AG04449 (cell line): ENCODE measurements at regions not wholly inside any gene's neighbourhood (a gene's known extent, or its start where the extent isn't known, plus 50 kb on each side); places are given as distances from the start of the nearest gene placed in this dataset.

Experiments used
- CTCF ChIA-PET: fragments of 350-600 bp; formaldehyde crosslinking; extraction: SDS; loops from one replicate; lab custom pipeline; 2021; ENCODE audit warnings: antibody characterized with exemption; lab: Yijun Ruan, JAX
- POLR2A ChIA-PET: fragments of 400-600, 350-600 bp; formaldehyde crosslinking; extraction: SDS; loops from one replicate; lab custom pipeline; 2020; ENCODE audit warnings: antibody characterized with exemption, inconsistent platforms; lab: Yijun Ruan, JAX
- DNase-seq: peaks from one replicate; pipeline ENCODE4 v3.0.0-alpha.2; 2010; ENCODE audit warnings: low read depth, low spot score
- H3K4me3 ChIP-seq: 2 replicates; pipeline ENCODE4 v1.5.1; 2011; ENCODE audit warnings: low read depth, mild to moderate bottlenecking, control low read depth, low read length
- TF ChIP-seq, protein P1 (sequence below): IDR thresholded peaks from one replicate; pipeline ENCODE4 v1.5.1; 2011; ENCODE audit warnings: mild to moderate bottlenecking, moderate library complexity, low read length, control low read depth, inconsistent platforms; ENCODE audit not compliant: insufficient read depth; ENCODE audit errors: missing control alignments

DNA sequence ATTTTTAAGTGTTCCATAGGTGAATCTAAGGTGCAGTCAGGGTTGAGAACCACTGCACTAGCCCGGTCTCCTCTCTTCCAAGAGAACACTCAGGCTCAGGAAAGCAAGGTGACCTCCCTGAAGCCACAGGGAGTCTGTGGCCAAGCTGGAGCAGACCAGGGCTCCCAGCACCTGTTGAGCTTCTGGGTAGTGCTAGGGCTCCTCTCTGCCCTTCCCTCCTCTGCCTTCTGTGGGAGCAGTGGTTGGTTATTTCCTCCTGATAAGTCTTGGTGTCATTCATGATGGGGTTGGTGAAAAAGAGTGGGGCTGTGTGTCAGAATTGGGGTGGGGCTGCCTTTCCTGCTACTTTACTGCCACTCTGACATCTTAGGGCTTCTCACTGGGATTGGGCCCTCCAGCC is 163.1 kb upstream of the UMPS start:
- H3K4me3 ChIP-seq = no peak overlapping the region
- DNase-seq = no peak
- ChIA-PET CTCF (interaction anchor here (0.8 to 22.1 kb wide), 7 partner anchors 7 to 326 kb away, joined by 3 to 776 read pairs (median 43); no protein-coding TSS in a partner anchor), POLR2A (no interaction called here)
- TF ChIP-seq, protein P1, sequence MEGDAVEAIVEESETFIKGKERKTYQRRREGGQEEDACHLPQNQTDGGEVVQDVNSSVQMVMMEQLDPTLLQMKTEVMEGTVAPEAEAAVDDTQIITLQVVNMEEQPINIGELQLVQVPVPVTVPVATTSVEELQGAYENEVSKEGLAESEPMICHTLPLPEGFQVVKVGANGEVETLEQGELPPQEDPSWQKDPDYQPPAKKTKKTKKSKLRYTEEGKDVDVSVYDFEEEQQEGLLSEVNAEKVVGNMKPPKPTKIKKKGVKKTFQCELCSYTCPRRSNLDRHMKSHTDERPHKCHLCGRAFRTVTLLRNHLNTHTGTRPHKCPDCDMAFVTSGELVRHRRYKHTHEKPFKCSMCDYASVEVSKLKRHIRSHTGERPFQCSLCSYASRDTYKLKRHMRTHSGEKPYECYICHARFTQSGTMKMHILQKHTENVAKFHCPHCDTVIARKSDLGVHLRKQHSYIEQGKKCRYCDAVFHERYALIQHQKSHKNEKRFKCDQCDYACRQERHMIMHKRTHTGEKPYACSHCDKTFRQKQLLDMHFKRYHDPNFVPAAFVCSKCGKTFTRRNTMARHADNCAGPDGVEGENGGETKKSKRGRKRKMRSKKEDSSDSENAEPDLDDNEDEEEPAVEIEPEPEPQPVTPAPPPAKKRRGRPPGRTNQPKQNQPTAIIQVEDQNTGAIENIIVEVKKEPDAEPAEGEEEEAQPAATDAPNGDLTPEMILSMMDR = no peak

DNA sequence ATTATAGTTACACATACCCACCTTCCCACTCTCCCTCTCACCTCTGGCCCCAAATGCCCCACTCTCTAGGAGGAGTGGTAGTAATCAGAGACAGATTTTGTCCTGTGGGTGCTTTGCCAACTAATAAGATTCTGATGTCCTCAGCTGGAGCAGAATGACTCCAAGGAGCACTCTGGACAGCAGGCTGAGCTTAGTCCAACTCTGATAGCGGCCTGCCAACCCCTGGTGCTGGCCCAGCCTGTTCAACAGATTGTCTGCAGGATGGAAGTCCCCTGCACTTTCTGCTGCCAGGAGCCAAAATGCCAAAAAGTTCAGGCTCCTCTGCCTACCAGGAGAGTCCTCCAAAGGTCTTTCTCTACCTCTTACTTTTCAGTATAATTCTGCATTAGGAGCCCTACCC is 160.5 kb upstream of the UMPS start:
- CTCF ChIA-PET = interaction anchor here (8.4 to 22.1 kb wide), 2 partner anchors 10 to 114 kb away, joined by 86 to 776 read pairs; no protein-coding TSS in a partner anchor
- TF ChIP-seq, protein P1 = no peak
- no peak for DNase-seq
- no peak overlapping the region for H3K4me3 ChIP-seq
- POLR2A ChIA-PET = no interaction called here

DNA sequence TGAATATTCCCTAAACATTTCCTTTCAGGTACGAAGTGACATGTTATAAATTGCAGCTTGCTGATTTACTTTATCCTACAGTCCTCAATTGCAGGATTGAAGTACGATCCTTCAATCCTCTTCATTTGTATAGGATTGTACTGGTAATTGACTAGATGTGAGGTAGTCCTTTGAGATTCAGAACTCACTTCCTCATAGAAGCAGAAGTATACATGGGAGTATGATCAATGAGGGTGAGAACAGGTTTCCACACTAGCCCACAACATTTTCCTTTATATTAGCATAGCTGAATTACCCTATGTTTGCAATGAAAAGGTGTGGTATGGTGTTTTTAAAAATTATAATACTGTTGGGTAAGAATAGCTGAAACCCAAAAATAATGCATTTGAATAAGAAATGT is 160.0 kb upstream of the UMPS start:
- CTCF ChIA-PET = interaction anchor here (0.9 to 22.1 kb wide), 4 partner anchors 10 to 332 kb away, joined by 3 to 776 read pairs (median 45); no protein-coding TSS in a partner anchor
- TF ChIP-seq, protein P1 = no peak

DNA sequence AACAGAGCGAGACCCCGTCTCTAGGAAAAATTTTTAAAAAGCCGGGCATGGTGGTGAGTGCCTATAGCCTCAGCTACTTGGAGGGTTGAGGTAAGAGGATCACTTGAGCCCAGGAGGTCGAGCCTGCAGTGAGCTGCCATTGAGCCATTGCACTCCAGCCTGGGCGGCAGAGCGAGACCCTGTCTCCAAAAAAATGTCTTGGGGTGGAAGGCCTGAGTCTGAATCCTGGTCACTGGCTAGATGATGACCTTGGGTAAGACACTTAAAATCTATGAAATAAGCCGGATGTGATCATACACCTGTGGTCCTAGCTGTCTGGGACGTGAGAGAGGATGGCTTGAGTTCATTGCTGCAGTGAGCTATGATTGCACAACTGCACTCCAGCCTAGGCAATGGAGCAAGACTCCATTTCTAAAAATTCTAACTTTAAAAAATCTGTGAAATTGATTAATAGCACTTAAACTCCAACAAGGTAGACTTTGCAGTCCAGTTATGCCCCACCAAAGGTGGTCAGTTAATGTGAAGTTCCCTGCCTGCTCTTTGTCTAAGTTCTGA is 157.3 kb upstream of the UMPS start:
- H3K4me3 ChIP-seq = no peak overlapping the region
- TF ChIP-seq, protein P1 = no peak
- no peak for DNase-seq
- CTCF ChIA-PET = interaction anchor here (1.5 to 22.1 kb wide), 4 partner anchors 7 to 110 kb away, joined by 5 to 776 read pairs (median 51); no protein-coding TSS in a partner anchor
- POLR2A ChIA-PET = no interaction called here

More for the DNA sequence above, 160.0 kb upstream of the UMPS start:
- no peak for DNase-seq
- POLR2A ChIA-PET = no interaction called here
- H3K4me3 ChIP-seq = no peak overlapping the region

DNA sequence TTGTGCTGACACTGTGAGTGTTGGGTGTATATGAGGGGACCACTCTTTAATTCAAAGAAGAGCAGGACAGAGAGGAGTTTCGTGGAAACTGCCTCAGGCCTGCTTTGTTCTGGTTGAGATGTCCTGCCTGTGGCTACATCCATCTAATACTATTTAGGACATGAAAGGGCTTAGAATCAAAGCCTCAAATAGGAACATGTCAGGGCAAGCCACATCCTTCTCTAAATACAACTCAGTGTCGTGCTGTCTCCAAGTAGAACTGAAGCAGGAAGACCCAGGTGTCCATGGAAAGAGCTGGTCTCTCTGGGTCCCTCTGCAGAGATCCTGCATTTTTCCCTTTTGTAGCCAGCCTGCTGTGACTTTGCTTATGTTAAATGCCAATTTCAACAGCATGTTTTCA is 156.2 kb upstream of the UMPS start:
- no peak overlapping the region for H3K4me3 ChIP-seq
- TF ChIP-seq, protein P1 = no peak
- ChIA-PET CTCF (interaction anchor here (1.0 to 22.1 kb wide), 6 partner anchors 8 to 327 kb away, joined by 3 to 776 read pairs (median 10); no protein-coding TSS in a partner anchor), POLR2A (no interaction called here)
- no peak for DNase-seq
